Vagina (tissue), 2 donors: ENCODE measurements at regions not wholly inside any gene's neighbourhood (a gene's known extent, or its start where the extent isn't known, plus 50 kb on each side); places are given as distances from the start of the nearest gene placed in this dataset.

Experiments used
- POLR2A ChIP-seq, 2 donors: fragments of 450-650 bp; IDR thresholded peaks; one replicate each; pipeline ENCODE4 v1.6.1; 2017; ENCODE audit warnings: antibody characterized with exemption in 2 of 2, mild to moderate bottlenecking in 2 of 2, moderate library complexity in 2 of 2
- POLR2AphosphoS5 ChIP-seq, 2 donors: sonication (generic); formaldehyde crosslinking; IDR thresholded peaks; one replicate each; pipeline ENCODE4 v1.9.0; 2017; ENCODE audit warnings: antibody characterized with exemption in 2 of 2, mild to moderate bottlenecking in 2 of 2, low read depth in 1 of 2; ENCODE audit not compliant: insufficient read depth in 1 of 2
- TF ChIP-seq, protein P1 (sequence below), 3 experiments: fragments of 450-650 bp in 2 of 3; fragments of 200-600 bp in 1 of 3; sonication (generic) in 1 of 3; IDR thresholded peaks; one replicate each; pipeline ENCODE4 v1.5.1; 2017 to 2019; ENCODE audit warnings: antibody characterized with exemption in 3 of 3, mild to moderate bottlenecking in 2 of 3, moderate library complexity in 2 of 3

DNA sequence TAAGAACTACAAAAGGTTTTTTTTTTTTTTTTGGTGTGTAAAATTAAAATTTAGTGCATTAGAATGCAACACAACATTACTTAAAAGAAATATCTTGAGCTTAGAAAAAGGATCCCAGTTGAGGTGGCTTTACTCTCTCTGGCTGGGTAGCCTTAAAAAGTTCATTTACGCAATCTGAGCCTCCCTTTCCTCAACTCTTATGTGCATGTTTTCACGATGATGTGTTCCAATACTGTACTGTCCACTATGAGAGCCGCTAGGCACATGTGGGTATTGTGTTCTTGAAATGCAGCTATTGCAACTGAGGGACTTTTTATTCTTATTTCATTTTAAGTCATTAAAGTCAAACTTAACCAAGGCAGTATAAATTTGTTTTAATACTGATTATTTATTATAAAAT is 460.9 kb upstream of the SYT1 start:
- TF ChIP-seq, protein P1, sequence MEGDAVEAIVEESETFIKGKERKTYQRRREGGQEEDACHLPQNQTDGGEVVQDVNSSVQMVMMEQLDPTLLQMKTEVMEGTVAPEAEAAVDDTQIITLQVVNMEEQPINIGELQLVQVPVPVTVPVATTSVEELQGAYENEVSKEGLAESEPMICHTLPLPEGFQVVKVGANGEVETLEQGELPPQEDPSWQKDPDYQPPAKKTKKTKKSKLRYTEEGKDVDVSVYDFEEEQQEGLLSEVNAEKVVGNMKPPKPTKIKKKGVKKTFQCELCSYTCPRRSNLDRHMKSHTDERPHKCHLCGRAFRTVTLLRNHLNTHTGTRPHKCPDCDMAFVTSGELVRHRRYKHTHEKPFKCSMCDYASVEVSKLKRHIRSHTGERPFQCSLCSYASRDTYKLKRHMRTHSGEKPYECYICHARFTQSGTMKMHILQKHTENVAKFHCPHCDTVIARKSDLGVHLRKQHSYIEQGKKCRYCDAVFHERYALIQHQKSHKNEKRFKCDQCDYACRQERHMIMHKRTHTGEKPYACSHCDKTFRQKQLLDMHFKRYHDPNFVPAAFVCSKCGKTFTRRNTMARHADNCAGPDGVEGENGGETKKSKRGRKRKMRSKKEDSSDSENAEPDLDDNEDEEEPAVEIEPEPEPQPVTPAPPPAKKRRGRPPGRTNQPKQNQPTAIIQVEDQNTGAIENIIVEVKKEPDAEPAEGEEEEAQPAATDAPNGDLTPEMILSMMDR (IDR thresholded peaks at IDR 0.05), result no peak
- TF ChIP-seq POLR2A (IDR thresholded peaks at IDR 0.05) (no peak), POLR2AphosphoS5 (IDR thresholded peaks at IDR 0.05; ENCODE audit: insufficient read depth in 1 of 2, low read depth in 1 of 2) (no peak)
